ENCODE measurements at regions not wholly inside any gene's neighbourhood (a gene's known extent, or its start where the extent isn't known, plus 50 kb on each side); places are given as distances from the start of the nearest gene placed in this dataset.
"Not testable (repeated sequence)": the region's sequence is repeated elsewhere in the genome, so short reads cannot be mapped to it uniquely, and the experiment has no call there.

DNA sequence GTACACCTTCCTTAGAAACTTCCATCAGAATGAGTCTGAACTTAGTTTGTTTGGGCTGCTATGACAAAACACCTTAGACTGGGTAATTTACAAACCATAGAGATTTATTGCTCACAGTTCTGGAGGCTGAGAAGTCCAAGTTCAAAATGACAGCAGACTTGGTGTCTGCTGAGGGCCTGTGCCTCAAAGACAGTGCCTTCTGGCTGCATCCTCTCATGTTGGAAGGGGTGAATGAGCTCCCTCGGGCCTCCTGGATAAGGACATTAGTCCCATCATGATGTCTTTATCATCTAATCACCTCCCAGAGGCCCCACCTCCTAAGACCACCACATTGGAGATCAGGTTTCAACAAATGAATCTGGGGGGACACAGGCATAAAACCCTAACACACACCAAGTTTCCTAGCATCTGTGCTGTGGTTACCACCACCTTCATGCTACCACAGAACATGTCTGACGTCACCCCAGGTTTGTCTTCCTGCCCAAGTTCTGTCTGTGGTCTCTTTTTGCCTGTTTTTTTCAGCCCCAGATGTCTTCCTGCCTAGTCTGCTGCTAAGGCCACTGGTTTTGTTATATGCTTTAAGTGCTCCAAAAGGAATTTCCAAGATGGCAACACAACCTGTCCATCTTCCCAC, 150.9 kb upstream of the COBL start:
- no peak for DNase-seq

DNA sequence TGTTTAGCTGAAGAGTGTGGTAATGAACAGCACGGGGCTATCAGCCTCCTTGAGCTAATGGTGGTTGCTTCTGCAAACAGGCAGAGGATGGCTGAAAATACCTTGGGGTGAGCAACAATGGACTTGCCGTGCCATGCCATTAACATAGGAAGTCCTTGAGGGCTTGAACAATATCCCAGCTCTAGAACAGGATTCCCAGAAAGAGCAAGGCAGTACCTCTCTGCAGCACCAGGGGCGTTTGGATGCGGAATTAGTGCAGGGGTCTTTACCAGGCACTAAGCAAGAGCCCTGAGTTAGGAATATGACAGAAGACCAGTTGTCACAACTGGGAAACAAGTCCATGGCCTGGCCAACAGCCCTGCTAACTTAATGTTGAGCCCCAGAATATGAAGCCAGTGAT, 143.2 kb upstream of the COBL start:
- DNase-seq = no peak

- no peak for DNase-seq
Observed at GRCh38 chr7:51458693-51459092, 142.1 kb upstream of the COBL start.

DNA sequence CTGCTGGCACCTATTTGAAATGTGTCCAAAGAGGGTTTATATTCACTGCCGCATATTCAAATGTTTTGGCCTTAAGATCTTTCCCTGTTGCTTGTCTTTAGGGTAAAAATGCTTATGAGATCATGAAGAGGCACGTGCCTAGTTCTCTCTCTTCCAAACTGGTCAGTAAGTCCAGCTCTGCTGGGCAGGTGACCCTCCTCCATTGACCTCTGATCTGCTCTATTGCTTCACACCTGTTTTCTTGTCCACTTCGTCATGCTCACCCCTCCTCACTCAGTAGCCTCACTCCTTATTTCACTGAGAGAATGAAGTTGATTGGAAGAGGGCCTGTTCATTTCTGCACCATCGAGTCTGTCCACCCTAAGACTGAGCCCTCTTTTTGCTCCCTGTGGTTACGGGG, 140.5 kb upstream of the COBL start:
- DNase-seq = no peak

DNA sequence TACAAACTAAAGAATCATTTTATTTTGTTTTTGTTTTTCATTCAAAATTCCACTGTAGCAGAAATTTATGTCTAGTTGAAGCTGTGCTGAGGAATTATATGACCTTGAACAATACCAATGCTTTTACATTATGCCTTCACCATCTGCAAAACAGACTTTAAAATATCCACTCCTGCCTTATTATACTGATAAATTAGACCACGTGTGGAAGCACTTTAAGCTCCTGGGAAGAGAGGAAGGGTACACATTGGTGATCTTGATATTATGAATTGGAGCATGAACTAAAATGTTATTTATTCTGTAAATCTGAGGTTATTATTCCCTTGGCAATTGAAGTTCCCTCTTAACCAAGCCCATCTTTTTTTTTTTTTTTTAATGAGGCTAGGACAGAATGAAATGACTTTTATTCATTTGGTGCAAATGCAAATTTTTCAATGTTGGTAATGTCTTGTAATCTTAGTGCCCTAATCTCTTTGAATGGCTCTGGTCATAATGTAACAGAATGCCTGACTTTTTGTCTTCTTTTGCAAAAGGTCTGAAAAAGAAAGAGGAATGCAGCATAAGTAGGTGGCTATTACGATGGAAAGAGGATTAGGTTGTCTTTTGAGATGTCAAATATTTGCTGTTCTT, 139.9 kb upstream of the COBL start:
- no peak for DNase-seq

DNA sequence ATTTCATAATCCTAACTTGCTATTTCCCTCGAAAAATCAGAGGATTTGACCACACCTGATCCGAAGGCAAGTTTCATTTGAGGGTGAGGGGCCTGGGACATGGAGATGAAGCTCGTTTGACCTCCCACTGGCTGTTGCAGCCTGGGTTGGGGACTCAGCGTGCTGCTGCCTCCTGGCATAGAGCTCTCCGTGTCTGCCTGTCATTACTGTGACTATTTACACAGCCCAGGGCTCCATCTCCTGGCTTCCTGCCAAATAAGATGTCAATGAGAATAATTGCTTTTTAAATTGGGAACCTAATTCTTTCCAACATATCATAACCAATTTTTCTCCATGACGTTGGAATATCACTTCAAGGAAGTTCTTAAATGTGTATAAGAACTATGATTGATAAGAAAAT, 139.3 kb upstream of the COBL start:
- no peak for DNase-seq

GRCh38 chr7:51455513-51455912, 138.9 kb upstream of the COBL start:
- no peak for DNase-seq

DNA sequence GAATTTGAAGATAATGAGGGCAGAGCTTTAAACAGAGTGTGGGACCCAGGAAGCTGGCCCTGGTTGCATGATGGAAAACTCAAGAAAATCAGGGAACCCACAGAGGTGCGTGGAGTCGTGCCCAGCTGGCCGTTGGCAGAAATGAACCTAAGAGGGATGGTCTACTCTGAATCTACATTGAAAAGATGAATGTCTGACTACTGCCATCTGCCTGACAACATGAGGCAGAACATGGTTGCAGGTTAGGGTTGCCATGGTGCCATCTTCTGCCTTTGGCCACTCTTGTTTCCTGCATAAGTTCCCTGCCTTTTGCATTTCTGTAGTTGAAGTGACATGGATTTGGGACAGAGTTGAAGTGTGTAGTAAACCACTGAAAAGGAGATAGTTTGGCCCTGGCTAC, 138.5 kb upstream of the COBL start:
- no peak for DNase-seq

- DNase-seq = no peak
Observed at GRCh38 chr7:51452694-51453093, 136.1 kb upstream of the COBL start.

DNA sequence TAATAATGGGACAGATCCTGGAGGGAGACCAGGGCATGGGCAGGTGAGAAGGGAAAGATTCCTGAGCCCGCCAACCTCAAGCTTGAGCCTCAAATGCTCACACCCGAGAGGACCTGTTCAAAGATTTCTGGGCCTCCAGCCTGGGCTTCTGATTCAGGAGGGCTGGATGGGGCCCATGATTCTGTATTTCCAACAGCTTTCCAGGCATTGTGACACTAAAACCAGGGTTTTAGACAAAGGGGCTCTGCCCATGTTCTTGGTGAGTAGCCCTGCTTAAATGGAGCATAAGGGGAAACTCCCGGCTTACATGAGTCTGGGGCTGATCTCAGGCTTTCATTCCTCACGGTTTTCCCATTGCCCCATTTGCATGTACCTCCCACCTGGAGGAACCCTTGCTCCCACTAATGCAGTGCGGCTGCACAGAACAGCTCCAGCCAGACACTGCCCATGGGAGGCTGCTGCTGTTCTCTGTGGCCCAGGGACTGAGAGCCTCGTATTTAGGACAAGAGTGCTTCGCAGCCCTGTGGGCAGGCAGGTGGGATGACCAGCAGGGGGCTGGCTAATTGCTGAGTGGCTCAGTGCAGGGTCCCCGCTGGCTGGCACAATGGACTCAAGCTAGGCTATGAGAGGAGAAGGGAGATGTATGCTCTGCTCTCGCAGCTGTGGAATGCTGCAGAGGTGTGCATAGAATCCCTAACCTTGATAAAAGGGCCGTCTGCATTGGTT, 135.3 kb upstream of the COBL start:
- DNase-seq = no peak

- DNase-seq = no peak
Observed at GRCh38 chr7:51450541-51450940, 133.9 kb upstream of the COBL start.

DNA sequence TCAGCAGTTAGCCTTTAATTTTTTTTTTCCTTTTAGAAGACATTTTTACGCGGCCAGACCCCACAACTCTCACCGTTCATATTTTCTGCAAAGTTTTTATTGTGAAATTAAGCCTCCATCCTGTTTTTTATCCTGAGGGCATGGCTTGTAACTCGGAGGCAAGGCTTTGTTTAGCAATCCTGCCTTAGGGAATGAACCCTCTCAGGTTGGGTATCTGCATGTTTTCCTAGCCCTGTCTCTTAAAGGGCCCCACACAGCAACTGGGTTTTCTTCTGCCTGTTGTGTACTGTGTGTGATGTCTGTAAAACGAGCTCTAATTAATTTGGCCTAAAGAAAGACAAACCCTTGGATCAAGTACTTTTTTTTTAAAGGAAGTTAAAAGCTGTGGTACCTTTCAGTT, 130.2 kb upstream of the COBL start:
- DNase-seq = no peak

DNA sequence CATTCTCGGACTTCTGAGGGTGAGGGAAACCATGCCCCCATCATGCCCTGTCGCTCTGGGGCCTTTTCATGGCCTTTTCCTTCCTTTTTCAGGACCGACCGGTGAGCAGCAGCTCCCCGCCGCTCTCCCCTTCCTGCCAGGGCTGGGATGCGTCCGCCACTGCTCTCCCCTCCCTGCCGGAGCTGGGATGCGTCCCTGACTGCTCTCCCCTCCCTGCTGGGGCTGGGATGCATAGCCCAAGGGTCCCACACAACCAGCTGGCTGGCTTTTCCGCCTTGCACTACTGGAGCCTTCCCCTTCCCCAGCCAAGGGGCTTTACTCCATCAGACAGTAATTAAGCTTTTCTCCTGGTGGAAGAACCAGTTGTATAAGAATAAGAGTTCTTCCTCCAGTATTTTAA, 129.7 kb upstream of the COBL start:
- DNase-seq = no peak

- DNase-seq = no peak
Observed at GRCh38 chr7:51444936-51445335, 128.3 kb upstream of the COBL start.

DNA sequence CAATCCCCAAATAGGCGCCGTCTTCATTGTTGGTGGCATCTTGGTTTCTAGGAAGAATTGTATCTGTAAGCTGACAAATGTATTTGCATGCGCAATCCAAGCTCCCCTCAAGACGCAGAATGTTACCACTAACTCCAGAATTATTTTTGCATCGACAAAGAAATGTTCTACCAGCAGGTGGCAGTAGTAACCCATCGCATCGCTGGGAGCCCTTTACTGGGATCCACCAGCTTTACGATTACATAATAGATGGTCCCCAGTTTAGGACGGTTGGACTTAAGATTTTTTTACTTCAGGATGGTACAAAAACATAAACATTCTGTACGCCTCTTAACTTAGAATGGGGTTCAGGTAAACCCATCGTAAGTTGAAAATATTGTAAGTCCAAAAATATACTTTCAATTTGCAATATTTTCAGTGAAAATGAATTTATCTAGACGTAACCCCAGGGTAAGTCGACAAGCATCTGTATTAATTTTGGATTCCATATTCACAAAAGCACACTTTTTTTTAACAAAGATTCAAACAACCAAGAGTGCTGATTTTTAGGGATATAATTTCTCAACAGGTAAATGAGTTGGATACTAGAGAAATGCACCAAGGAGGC, 114.0 kb upstream of the COBL start:
- peak; percentile 63 for DNase-seq

GRCh38 chr7:51428217-51428887, 111.7 kb upstream of the COBL start:
- DNase-seq = no peak

DNA sequence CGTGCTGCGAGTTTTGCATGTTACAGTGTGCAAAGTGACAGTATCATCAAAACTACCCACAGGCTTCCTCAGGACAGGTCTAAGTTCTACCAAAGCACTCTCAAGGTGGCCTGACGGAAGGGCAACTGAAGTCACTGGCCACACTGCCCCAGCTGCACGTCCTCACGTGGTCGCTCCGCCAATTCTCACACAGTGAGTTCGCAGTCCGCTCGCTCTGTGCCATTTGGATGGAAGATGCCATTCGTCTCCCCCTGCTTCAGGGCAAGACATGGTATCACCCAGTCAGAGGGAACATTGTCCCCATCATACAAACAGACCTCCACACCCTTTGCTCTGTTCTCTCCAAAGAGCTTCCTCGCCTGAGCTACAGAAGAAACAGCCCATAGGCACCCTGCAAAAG, 109.6 kb upstream of the COBL start:
- DNase-seq = no peak

DNA sequence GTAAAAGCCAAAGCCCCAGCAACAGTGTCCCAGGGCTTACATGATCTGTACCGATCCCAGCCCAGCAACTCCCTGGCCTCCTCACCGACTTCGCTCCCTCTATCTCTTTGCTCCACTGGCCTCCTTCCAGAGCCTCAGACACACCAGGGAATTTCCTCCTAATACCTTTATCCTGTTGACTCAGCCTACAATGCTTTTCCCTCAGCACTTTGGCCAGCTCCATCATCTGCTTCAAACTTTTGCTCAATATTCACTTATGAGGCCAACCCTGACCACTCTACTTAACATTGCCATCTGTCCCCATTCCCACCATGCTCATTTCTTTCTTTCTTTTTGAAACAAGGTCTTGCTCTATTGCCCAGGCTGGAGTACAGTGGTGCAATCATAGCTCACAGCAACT, 93.3 kb upstream of the COBL start:
- not testable (repeated sequence) for DNase-seq

DNA sequence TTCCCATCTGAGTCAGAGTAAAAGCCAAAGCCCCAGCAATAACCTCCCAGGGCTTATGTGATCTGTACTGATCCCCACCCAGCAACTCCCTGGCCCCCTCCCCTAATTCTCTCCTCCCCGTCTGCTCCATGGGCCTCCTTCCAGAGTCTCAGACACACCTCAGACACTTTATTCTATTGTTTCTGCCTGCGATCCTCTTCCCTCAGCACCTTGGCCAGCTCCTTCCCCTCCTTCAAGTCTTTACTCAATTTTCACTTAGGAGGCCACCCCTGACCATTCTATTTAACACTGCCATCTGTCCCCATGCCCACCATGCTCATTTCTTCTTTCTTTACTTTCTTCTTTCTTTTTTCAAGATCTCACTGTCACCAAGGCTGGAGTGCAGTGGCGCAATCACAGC, 81.0 kb upstream of the COBL start:
- not testable (repeated sequence) for DNase-seq

DNA sequence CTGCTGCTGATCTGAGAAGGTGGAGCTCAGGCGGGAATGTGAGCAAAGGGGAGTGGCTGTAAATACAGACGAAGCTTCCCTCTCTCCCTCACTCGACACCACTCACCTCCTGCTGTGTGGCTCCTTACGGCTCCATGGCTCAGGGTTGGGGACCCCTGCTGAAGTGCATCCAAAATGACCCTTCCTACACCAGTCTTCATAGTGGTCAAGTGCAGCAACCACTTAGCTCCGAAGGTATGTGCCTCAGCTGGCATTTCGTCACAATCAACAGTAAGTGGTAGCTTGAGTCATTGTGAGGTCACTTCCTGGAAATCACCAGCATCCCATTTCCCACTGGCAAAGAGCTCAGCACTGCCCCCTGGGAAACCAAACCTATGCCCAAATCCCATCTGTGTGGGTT, 76.4 kb upstream of the COBL start:
- DNase-seq = not testable (repeated sequence)

- not testable (repeated sequence) for DNase-seq
Observed at GRCh38 chr7:51389952-51390351, 73.3 kb upstream of the COBL start.

GRCh38 chr7:51389216-51389812, 72.7 kb upstream of the COBL start:
- not testable (repeated sequence) for DNase-seq

DNA sequence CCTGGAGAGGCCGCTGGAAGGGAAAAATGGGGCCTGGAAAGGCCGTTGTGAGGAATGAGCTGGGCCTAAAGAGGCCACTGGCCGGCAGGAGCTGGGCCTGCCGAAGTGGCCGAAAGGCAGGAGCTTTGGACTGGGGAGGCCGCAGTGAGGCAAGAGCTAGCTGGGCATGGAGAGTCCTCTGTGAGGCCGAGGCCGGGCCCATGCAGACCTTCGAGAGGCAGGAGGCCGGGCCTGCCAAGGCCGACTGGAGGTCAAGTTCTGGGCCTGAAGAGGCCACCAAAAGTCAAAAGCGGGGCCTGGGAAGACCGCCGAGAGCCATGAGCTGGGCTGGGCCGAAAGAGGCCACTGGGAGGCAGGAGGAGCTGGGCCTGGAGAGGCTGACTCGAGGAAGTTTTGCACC, 71.6 kb upstream of the COBL start:
- not testable (repeated sequence) for DNase-seq

Measured in NCI-H1694 (cell line).